GM19193 (cell line): ENCODE measurements at regions not wholly inside any gene's neighbourhood (a gene's known extent, or its start where the extent isn't known, plus 50 kb on each side); places are given as distances from the start of the nearest gene placed in this dataset.

Experiments used
- POLR2A ChIP-seq: IDR thresholded peaks from 4 replicates; pipeline ENCODE4 v1.6.1; 2011; ENCODE audit not compliant: insufficient read depth, insufficient read length; ENCODE audit errors: extremely low read depth

DNA sequence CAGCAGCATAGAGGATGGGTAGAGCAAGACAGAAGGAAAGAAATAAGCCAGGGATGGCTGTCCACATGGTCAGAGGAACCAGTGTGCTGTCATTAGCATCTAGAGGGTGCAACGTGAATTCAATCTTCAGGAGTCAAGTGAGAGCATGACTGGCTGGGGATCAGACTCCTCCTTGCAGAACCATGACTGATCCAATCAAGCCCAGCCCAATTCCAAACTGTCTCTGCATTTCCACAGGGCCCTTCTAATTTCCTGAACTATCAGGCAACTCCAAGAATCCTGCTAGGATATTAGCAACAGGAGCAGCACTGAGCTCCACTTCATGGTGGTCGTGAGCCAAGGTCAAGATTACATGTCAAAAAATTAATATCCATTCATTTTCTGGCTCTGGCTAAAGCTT is 166.8 kb upstream of the CAMK1G start:
- TF ChIP-seq POLR2A: no peak

- no peak for TF ChIP-seq POLR2A
Observed at GRCh38 chr1:209417761-209418160, 165.8 kb upstream of the CAMK1G start.

DNA sequence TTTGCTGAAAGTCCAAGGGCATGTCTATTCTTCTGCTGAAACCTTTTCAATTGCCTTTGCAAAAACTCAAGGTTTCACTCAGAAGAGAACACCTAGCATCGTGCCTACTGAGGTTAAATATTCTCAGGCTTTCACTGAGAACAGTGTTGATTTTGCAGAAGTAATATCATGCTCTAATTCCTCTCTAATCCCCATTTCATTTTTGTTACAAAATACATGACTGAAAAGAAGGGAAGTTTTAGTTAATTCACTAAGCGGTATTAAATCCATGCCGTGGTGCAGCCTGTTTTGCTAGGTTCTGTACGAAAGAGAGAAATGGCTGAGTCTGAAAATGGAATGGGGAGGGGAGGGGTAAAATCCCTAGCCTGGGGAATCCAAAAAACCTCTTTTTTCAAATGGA is 163.2 kb upstream of the CAMK1G start:
- no peak for TF ChIP-seq POLR2A

GRCh38 chr1:209421186-209421585 is 162.3 kb upstream of the CAMK1G start:
- no peak for TF ChIP-seq POLR2A

DNA sequence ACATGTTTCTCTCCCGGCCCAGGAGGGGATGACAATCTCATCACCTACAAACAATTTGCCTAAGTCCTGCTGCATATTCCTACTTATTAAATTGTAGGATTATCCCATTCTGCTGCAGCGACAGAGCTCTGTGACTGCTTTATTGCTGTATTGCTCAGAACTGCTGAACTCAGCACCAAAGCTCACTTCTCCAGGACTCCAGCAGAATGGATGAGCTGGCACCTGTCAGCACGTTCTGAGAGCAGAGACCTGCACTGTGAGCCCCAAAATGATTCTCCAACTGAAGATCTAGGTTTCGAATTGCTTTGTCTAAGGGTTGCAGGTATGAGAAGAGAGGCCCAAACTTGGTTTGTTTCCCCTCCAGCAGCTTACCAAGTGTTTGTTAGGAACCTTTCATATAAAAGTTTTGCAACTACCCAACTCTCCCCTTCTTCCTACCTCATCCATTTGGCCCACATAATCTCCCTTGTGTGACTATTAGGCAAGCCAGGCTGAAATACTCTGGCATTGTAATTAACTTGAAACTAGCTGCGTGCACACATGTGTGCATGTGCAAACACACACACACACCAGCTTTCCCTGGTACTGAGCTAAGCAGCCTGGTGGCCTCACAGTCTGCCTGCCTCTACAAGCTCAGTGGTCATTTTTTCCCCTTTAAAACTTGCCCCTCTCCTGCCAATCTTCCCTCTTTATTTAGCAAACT is 161.4 kb upstream of the CAMK1G start:
- no peak for TF ChIP-seq POLR2A

- TF ChIP-seq POLR2A: no peak
Observed at GRCh38 chr1:209425959-209426358, 157.6 kb upstream of the CAMK1G start.

DNA sequence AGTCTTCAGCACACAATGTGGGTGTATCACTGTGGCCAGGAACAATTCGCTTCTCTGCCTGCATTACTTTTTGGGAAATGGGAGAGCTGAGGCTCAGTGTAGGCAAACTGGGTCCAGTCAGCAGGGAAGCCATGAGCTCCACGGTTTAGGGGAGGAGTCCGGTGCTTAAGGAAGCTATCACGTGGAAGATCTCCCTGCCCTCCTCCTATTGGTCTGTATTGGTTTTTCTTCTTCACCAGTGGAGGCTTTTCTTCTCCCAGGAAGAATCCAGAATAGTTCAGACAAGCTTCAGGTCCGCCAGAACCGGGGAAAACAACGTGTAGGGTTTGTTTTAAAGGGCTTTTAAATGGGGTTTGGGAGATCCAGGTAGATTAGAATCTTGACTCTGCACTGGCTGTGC is 156.2 kb upstream of the CAMK1G start:
- no peak for TF ChIP-seq POLR2A

DNA sequence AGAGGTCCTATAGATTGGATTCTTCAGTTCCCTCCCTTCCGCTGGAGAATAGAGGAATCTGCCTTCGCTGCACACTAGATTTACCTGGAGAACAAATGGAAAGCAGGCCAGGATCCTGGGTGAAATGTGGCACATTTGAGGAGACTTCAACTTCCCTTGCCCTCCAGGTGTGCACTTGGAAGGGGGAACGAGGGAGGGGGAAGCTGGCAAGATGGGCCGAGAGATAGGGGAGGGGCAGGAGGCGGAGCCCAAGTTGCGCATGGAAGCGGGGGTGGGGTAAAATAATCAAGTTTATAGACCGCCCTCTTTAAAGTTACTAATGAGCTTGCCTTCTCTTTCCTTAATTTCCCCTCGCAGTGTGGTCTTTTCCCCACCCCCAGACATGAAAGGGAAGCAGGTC is 155.7 kb upstream of the CAMK1G start:
- no peak for TF ChIP-seq POLR2A

- no peak for TF ChIP-seq POLR2A
Observed at GRCh38 chr1:209428241-209428921, 155.1 kb upstream of the CAMK1G start.

DNA sequence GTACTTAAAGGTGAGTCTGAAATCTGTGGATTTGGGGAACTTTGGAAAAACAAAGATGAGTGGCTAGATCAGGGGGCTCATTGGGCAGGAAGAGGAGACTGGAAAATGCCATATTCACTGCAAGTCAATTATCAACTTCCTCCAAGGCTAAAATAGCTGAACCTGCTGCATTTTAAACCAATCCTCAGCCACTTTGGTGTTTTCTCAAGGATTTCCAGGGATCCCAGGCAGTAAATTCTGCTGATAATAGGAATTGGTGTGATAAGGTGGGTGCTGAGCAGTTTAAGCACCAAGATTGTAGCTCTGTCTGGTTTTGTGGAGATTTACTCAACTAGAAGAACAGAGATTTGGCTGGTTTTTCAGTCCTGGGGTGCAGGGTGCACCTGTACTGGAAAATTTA is 153.9 kb upstream of the CAMK1G start:
- no peak for TF ChIP-seq POLR2A

GRCh38 chr1:209430107-209430506 is 153.4 kb upstream of the CAMK1G start:
- no peak for TF ChIP-seq POLR2A

GRCh38 chr1:209430821-209431259 is 152.7 kb upstream of the CAMK1G start:
- no peak for TF ChIP-seq POLR2A

DNA sequence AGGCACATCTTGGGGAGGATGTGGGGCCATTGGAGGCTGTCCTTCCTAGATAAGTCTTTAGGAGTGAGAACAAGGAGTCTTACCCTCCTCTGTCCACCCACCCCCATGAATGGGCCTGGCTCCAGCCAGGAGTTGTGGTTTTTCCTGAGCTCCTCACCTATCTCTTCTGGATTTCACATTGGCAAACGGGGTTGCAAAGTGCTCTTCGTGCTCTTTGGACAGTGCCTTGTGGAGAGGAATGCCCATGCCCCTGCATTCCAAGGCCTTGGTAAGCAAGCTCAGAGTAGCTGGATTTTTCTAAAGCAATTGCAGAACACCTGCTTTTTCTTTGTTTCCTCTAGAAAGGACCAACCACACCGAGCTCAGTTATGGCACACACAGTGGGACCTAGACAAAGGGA is 152.1 kb upstream of the CAMK1G start:
- no peak for TF ChIP-seq POLR2A

- TF ChIP-seq POLR2A: no peak
Observed at GRCh38 chr1:209431813-209432442, 151.6 kb upstream of the CAMK1G start.

GRCh38 chr1:209432443-209432825 is 151.1 kb upstream of the CAMK1G start:
- no peak for TF ChIP-seq POLR2A

- TF ChIP-seq POLR2A: no peak
Observed at GRCh38 chr1:209433649-209434031, 149.9 kb upstream of the CAMK1G start.
